HG03439 (cell line): ENCODE measurements at regions not wholly inside any gene's neighbourhood (a gene's known extent, or its start where the extent isn't known, plus 50 kb on each side); places are given as distances from the start of the nearest gene placed in this dataset.
"Not testable (repeated sequence)": the region's sequence is repeated elsewhere in the genome, so short reads cannot be mapped to it uniquely, and the experiment has no call there.

Source experiments
- ATAC-seq: cut with Tn5 transposase; IDR thresholded peaks from one replicate; pipeline ENCODE4 v1.9.1; 2021; ENCODE audit warnings: mild to moderate bottlenecking, moderate library complexity; ENCODE audit not compliant: unreplicated experiment

DNA sequence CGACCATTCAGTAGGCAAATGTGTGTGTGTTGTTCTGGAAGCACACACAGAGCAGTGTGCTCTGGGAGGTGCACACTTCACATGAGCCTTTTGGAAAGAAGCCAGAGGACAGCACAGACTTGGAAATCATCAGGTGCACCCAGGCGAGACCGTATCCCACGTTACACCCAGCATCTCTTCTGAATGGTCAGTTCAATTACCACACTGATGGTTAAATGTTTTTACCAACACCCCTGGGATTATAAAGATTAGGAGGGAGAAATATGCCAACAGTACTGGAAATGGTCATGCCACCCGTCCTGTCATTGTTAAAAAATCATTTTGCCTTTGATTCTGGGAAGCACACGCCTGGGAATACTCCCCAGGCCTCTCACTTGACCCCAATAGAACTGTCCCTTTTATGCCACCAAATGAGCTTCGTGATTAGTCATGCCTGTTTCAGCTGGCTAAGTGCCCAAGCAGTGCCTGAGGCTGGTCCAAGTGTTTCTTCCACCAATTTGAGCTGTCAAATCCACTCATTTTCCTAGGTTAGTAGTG is 183.7 kb downstream of the NRP2 start:
- no peak for ATAC-seq

DNA sequence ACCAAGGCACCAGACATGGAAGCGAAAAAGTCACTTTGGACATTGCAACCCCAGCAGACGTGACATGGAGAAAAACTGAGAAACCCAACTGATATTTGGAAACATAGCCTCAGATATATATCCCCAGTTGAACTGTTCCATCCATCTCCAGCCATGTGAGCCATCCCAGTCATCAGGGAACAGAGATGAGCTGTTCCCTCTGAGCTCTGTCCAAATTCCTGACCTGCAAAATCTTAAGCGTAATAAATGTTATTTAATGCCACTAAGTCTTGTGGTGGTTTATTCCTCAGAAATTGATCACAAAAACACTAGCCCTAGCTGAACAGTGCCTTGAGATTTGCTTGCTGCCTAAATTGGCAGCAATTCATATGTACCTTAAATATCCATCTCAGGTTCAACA is 182.8 kb downstream of the NRP2 start:
- ATAC-seq, result no peak

DNA sequence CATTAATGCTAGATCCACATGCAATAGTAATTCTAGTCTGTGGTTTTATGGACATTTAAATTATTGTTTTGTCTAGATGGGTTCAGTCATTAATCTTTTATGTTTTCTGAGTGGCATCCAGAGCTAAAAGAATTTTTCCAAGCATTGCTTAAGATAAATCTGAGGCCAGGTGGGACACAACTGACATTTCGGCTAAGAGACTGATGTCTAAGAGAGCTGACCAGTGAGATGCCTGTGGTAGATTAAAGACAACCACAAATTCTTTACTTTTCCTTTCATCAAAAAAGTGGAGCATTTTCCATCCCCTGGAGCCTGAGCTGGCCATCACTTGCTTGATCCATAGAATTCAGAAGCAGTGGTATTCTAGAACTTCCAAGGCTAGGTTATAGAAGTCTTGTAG is 182.2 kb downstream of the NRP2 start:
- no peak for ATAC-seq

DNA sequence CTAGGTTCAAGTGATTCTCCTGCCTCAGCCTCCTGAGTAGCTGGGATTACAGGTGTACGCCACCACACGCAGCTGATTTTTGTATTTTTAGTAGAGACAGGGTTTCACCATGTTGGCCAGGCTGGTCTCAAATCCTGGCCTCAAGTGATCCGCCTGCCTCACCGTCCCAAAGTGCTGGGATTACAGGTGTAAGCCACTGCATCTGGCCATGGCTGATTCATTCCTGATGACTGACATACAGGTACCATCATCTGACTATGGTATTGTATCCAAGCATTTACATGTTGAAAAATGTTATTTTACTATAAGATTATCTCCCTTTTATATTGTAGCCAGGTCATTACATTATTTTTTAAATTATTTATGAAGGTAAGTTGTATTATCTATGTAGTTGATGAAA is 180.5 kb downstream of the NRP2 start:
- ATAC-seq, result not testable (repeated sequence)

DNA sequence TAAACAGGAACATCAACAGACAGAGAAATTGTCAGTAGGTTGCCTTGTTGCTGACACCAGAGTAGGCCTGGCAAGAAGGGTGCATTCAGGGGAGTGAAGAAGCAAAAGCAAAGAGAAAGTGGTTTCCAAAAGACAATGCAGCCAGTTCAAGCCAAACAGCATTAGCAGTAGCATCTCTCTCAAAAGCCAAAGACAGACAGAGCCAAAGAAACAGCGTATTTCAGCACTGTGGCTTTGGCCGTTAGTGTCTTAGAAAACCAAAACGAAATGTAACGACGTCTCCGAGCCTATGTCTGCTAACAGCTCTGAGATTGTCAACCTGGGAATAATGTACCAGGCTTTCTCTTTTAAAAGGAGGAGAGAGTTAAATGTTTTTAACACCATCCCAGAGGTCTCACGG is 178.6 kb downstream of the NRP2 start:
- ATAC-seq, result no peak

DNA sequence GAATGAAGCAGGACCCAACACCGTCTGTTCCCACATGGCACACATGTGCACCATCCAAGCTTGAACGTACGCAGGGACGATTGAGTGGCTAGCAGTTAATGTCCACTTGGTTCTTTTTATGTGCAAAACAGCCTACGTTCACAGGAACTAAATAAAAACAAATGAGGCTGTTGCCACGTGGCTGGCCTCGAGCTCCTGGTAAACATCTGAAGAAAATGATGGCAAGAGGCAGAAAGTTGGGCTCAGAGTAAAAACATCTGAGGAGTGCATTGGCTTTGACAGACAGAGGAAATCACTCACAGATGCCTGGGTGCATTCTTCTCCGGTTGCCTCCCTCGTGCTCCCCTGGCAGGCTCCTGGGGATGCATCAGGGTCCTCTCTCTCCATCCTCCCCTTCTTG is 177.9 kb downstream of the NRP2 start:
- ATAC-seq, result no peak

DNA sequence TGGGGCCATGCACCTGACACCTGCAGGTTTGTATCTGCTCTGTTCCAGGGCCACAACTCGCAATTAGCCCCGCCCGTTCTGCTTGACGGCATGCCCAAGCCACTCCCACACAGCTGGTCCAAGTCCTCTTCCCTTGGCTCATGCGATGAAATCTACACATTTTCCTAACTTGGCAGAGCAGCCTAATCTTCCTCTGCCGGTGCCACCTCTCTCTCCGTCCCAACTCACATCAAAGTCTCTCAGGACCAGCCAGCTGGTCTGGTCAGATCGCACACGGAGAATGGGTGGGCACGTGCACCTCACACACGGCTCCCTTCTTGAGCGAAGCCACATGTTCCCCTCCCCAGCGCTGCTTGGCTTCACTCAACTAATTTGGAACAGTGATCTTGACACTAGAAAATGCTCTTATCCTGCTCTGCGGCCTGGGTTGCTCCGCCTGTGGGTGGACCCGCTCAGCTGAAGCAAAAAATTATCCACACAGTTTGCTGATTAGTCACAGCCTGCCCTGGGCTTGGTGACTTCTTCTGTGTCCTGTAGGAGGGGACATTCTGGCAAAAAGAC is 176.7 kb downstream of the NRP2 start:
- ATAC-seq, result no peak

DNA sequence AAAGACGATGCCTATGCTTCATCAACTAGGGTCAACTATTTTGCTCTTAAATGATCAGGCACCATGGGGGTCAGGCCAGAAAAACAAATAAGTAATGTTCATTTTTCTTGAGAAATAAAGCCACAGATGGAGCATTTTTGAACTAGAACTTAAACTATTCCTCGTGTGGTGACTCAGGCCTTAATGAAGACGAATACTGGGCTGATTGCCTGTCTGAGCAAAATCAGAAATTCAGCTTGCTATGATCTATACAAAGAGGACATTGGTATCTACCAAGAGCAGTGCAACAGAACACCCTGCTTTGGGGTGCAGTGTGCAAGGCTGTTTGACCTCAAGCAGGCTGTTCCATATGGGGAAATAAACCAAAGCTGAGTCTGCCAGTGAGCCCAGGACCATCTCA is 176.0 kb downstream of the NRP2 start:
- ATAC-seq, result no peak

DNA sequence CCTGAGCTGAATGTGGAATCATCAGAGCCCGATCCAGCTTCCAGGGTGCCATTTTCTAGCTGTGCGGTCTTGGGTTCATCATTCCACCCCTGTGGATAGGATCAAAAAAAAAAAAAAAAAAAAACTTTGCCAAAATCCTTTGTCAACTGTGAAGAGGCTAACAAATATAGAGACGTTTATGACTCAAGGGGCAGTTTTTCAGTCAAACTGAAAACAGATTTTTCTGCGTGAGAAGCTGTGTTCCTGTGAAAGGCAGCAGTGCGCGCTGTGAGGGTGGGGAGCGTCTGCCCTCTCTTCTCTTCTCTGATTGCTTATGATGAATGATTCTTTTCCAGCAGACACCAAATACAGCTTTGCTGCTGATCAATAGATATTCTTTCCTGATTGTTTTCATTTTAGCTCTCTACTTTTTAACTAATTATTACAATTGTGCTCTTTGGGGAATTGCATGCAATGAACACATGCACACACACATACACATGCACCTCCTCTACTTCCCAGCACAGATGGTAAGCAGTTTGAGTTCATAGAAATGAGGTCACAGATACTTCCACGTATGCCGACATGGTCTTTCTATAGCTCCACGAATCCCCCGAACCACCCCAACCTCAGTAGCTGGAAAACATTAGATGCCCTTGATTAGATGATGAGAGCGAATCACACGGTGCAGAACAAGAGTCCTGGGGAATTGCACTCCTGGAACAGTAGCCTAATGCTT is 175.4 kb downstream of the NRP2 start:
- peak; percentile 86 for ATAC-seq

DNA sequence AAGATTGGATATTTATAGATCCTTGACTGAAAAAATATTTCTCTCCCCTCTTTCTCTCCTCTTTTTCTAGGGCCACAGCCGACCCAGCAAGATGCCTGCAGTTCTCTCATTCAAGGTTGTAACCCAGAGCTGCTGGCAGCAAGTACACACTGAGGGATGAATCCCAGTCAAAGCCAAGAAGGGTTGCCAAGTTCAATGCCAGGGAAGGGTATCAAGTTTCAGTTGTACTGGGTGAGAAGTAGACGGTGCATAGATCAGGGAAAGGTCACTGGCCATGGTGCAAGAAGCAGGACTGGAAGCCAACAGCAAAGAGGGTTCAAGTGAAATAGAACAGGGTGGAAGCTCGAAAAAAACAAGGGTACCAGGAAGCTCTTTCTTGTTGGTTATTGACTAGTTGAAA is 170.2 kb downstream of the NRP2 start:
- no peak for ATAC-seq

DNA sequence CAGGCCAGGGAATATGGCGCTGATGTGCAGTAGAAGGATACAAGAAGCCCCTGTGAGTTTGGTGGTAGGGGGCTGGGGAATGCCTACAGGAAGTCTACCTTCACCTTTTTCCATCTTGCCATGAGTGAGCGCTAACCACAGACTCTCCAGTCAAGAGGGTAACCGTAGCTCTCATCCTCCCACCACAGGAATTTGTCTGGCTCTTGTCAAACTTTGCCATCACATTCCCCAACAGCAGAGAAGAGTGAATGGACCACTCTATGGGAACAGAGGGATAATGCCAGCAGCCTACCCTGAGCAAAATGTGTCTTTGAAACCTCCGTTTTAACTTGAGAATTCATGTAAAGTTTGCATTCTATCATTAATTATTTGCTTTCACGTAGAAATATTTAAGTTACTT is 168.3 kb downstream of the NRP2 start:
- ATAC-seq, result no peak

DNA sequence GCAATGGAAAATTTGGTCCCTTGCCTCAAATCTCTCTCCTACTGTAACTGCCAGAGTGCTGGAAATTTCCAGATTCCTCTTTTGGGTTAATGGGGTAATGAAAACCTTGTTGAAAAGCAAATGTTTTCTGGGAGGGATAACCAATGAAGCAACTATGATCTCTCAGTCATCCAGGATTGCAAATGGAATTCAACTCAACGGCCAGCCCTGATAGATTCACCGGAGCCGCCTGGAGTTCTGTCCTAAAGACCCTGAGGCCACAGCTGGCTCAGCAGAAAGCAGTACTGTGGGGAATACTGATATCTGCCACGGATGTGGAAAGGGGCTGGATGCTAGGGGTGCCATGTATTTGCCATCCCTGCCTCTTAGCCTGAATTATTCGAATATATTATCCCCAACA is 167.8 kb downstream of the NRP2 start:
- no peak for ATAC-seq

DNA sequence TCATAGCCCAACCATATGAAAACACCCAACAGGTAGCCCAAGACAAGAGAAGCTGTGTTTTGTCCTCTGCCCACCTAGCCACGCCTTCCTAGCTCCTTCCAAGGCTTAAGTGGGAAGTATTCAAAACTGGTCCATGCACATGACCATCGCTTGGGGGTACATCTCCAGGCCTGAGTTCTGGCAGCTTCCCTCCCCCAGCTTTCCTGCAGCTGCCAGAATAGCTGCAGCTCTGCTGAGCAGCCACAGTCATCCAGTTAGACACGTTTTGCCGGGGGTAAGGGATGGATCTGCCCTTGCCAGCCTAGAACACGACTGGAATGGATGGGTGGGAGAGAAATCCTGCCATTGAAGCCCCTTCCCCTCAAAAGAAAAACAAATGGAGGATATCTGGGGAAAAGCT is 166.8 kb downstream of the NRP2 start:
- no peak for ATAC-seq

DNA sequence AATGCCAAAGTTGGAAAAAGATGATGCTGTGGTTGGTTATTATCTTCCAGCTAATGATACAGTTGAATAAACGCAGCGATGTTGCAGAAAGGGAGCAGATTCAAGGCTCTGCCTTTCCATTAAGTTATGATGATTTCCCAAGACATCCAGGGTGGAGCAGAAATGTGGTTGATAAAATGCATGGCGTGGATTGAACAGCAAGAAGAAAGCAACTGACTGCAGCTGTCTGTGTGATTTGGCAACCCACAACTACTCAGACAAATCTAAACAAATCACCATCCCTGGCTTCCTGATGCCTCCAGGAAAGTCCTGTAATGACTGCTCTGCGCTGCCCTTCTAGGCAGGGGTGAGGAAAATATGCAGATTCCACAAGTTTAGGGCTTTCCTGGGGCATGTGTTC is 166.3 kb downstream of the NRP2 start:
- ATAC-seq, result no peak
